ENCODE measurements at regions not wholly inside any gene's neighbourhood (a gene's known extent, or its start where the extent isn't known, plus 50 kb on each side); places are given as distances from the start of the nearest gene placed in this dataset.
A peak's percentile ranks its signal among the peaks of the same experiment; 100 is the strongest.

DNA sequence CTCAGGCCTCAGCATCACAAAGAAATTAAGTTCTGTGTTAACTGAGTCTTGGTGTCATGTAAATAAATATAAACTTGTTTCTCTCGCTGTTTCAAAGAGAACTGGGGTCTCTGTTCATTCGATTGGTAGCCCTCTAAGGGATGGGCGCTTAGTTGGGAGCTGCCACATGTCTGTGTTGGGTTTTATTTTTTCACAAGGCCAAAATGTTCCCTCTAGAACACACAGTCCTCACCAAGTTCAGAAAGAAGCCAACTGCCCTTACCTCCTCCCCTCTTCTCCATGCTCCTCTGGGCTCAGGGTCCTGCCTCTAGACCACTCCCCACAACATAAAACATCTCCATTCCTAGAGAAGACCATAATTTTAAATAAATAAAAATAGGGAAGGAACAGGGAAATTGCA is 490.9 kb downstream of the TNS1 start:
- H3K4me3 ChIP-seq (ENCODE audit: low read depth, low read length): no peak overlapping the region
- no peak for DNase-seq (ENCODE audit: low read depth)
- no peak for TF ChIP-seq CTCF (conservative IDR thresholded peaks at IDR 0.05; ENCODE audit: low read depth, low read length)

GRCh38 chr2:217510771-217511291 is 492.0 kb downstream of the TNS1 start:
- peak; percentile 90 for TF ChIP-seq CTCF (conservative IDR thresholded peaks at IDR 0.05; ENCODE audit: low read depth, low read length)
- H3K4me3 ChIP-seq (ENCODE audit: low read depth, low read length): no peak overlapping the region
- peak; percentile 46 for DNase-seq (ENCODE audit: low read depth)

DNA sequence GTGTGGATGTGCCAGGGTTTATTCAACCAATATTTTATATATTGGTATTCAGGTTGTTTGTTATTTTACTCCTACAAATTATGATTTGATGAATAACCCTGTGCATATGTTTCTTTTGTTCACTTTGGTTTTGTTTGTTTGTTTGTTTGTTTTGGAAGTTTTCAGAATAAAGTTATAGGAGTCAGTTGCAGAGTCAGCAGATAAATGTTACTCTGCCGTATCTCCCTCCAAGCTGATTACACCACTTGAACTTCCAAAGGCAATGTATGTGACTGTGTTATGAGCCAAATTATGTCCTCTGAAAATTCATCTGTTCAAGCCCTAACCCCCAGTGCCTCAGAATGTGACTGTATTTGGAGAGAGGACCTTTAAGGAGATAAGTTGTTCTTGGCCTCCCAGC is 497.5 kb downstream of the TNS1 start:
- no peak for DNase-seq (ENCODE audit: low read depth)
- TF ChIP-seq CTCF (conservative IDR thresholded peaks at IDR 0.05; ENCODE audit: low read depth, low read length): no peak
- no peak overlapping the region for H3K4me3 ChIP-seq (ENCODE audit: low read depth, low read length)

GRCh38 chr2:217501887-217502286 is 500.9 kb downstream of the TNS1 start:
- TF ChIP-seq CTCF (conservative IDR thresholded peaks at IDR 0.05; ENCODE audit: low read depth, low read length): no peak
- no peak for DNase-seq (ENCODE audit: low read depth)
- H3K4me3 ChIP-seq (ENCODE audit: low read depth, low read length): no peak overlapping the region

GRCh38 chr2:217497843-217498377 is 504.9 kb downstream of the TNS1 start:
- H3K4me3 ChIP-seq (ENCODE audit: low read depth, low read length): no peak overlapping the region
- TF ChIP-seq CTCF (conservative IDR thresholded peaks at IDR 0.05; ENCODE audit: low read depth, low read length): no peak
- DNase-seq (ENCODE audit: low read depth): no peak

DNA sequence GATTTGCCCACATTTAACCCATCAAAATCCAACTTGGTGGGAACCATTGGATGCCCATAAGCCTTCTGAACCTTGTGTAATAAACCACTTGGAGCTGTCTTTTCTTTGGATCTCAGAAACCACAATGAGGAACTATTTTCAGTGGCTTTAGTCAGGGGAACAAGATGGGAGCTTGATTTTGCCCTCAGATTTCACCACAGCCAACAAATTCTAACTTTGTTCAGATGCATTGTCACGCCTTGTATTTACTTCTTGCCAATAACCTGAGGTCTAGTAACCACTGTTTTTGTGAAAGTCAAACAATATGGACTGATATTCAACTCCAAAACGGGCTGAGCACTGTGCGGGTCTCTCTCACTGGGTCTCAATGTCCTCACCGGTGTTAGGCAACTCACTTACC is 508.2 kb downstream of the TNS1 start:
- H3K4me3 ChIP-seq (ENCODE audit: low read depth, low read length): no peak overlapping the region
- DNase-seq (ENCODE audit: low read depth): no peak

More for the DNA sequence above, 508.2 kb downstream of the TNS1 start:
- no peak for TF ChIP-seq CTCF (conservative IDR thresholded peaks at IDR 0.05; ENCODE audit: low read depth, low read length)

All from epithelial cell of proximal tubule (primary cell).